ENCODE measurements at regions not wholly inside any gene's neighbourhood (a gene's known extent, or its start where the extent isn't known, plus 50 kb on each side); places are given as distances from the start of the nearest gene placed in this dataset.

- no peak overlapping the region for H3K27ac ChIP-seq (ENCODE audit: insufficient read depth, low read length, poor library complexity, severe bottlenecking)
- H3K27ac Mint-ChIP-seq, result no peak overlapping the region
- no peaks in the 10 kb centered on the region for H3K27me3 ChIP-seq (ENCODE audit: control insufficient read depth, insufficient read depth, low read length)
- no peak for ATAC-seq (ENCODE audit: low read depth in 2 of 2)
- peaks cover 0 to 3% (median 0%) of the 10 kb centered on the region in 7 donors for H3K9me3 Mint-ChIP-seq
- no peaks in the 10 kb centered on the region for H3K9me3 ChIP-seq (ENCODE audit: control insufficient read depth in 2 of 2, low read length in 2 of 2)
- H3K4me1 ChIP-seq (ENCODE audit: control insufficient read depth, insufficient read depth, low read length, poor library complexity, severe bottlenecking), result no peaks in the 10 kb centered on the region
- no peak for DNase-seq
- H3K4me3 ChIP-seq (ENCODE audit: low read depth, low read length), result no peak overlapping the region
- no peaks in the 10 kb centered on the region for H3K36me3 Mint-ChIP-seq
- H3K36me3 ChIP-seq (ENCODE audit: control insufficient read depth, insufficient read depth, low read length), result no peaks in the 10 kb centered on the region
- H3K27me3 Mint-ChIP-seq, result no peaks in the 10 kb centered on the region
- H3K4me3 Mint-ChIP-seq, result no peak overlapping the region
- H3K4me1 Mint-ChIP-seq, result no peaks in the 10 kb centered on the region
These were observed 311.3 kb downstream of the TGFB2 start for GRCh38 chr1:218656301-218657037.

- Mint-ChIP-seq H3K27ac (no peak overlapping the region), H3K9me3 (peaks cover 0 to 2% (median 0%) of the 10 kb centered on the region in 7 donors), H3K36me3 (no peaks in the 10 kb centered on the region), H3K4me3 (no peak overlapping the region), H3K27me3 (no peaks in the 10 kb centered on the region), H3K4me1 (no peaks in the 10 kb centered on the region)
- Histone ChIP-seq H3K27me3 (ENCODE audit: control insufficient read depth, insufficient read depth, low read length) (no peaks in the 10 kb centered on the region), H3K9me3 (ENCODE audit: control insufficient read depth in 2 of 2, low read length in 2 of 2) (no peaks in the 10 kb centered on the region), H3K4me3 (ENCODE audit: low read depth, low read length) (no peak overlapping the region), H3K27ac (ENCODE audit: insufficient read depth, low read length, poor library complexity, severe bottlenecking) (no peak overlapping the region), H3K4me1 (ENCODE audit: control insufficient read depth, insufficient read depth, low read length, poor library complexity, severe bottlenecking) (no peaks in the 10 kb centered on the region), H3K36me3 (ENCODE audit: control insufficient read depth, insufficient read depth, low read length) (no peaks in the 10 kb centered on the region)
- ATAC-seq (ENCODE audit: low read depth in 2 of 2) (no peak), DNase-seq (no peak)
These were observed 313.1 kb downstream of the TGFB2 start for GRCh38 chr1:218658269-218658668.

- Histone ChIP-seq H3K27ac (ENCODE audit: insufficient read depth, low read length, poor library complexity, severe bottlenecking) (no peak overlapping the region), H3K27me3 (ENCODE audit: control insufficient read depth, insufficient read depth, low read length) (no peaks in the 10 kb centered on the region), H3K9me3 (ENCODE audit: control insufficient read depth in 2 of 2, low read length in 2 of 2) (no peaks in the 10 kb centered on the region), H3K4me3 (ENCODE audit: low read depth, low read length) (no peak overlapping the region), H3K4me1 (ENCODE audit: control insufficient read depth, insufficient read depth, low read length, poor library complexity, severe bottlenecking) (no peaks in the 10 kb centered on the region), H3K36me3 (ENCODE audit: control insufficient read depth, insufficient read depth, low read length) (no peaks in the 10 kb centered on the region)
- Mint-ChIP-seq H3K27me3 (no peaks in the 10 kb centered on the region), H3K36me3 (no peaks in the 10 kb centered on the region), H3K4me3 (no peak overlapping the region), H3K9me3 (peaks cover 0 to 2% (median 0%) of the 10 kb centered on the region in 7 donors), H3K4me1 (no peaks in the 10 kb centered on the region), H3K27ac (no peak overlapping the region)
- DNase-seq, result no peak
- no peak for ATAC-seq (ENCODE audit: low read depth in 2 of 2)
These were observed 313.8 kb downstream of the TGFB2 start for GRCh38 chr1:218658899-218659298.

- ATAC-seq (ENCODE audit: low read depth in 2 of 2), result no peak
- no peak overlapping the region for H3K4me3 Mint-ChIP-seq
- H3K9me3 Mint-ChIP-seq, result peaks cover 0 to 5% (median 2%) of the 10 kb centered on the region in 7 donors
These were observed 315.0 kb downstream of the TGFB2 start for GRCh38 chr1:218659911-218660677.

GRCh38 chr1:218660678-218661053 lies 315.5 kb downstream of the TGFB2 start:
- H3K36me3 Mint-ChIP-seq, result no peaks in the 10 kb centered on the region
- ATAC-seq (ENCODE audit: low read depth in 2 of 2) (no peak), DNase-seq (no peak)
- H3K9me3 Mint-ChIP-seq, result peaks cover 0 to 5% (median 2%) of the 10 kb centered on the region in 7 donors
- no peak overlapping the region for H3K27ac ChIP-seq (ENCODE audit: insufficient read depth, low read length, poor library complexity, severe bottlenecking)
- no peak overlapping the region for H3K27ac Mint-ChIP-seq
- H3K27me3 ChIP-seq (ENCODE audit: control insufficient read depth, insufficient read depth, low read length), result no peaks in the 10 kb centered on the region
- no peaks in the 10 kb centered on the region for H3K9me3 ChIP-seq (ENCODE audit: control insufficient read depth in 2 of 2, low read length in 2 of 2)
- no peaks in the 10 kb centered on the region for H3K4me1 Mint-ChIP-seq
- no peak overlapping the region for H3K4me3 ChIP-seq (ENCODE audit: low read depth, low read length)
- H3K27me3 Mint-ChIP-seq, result no peaks in the 10 kb centered on the region
- no peaks in the 10 kb centered on the region for H3K4me1 ChIP-seq (ENCODE audit: control insufficient read depth, insufficient read depth, low read length, poor library complexity, severe bottlenecking)
- H3K4me3 Mint-ChIP-seq, result no peak overlapping the region
- H3K36me3 ChIP-seq (ENCODE audit: control insufficient read depth, insufficient read depth, low read length), result no peaks in the 10 kb centered on the region

More at GRCh38 chr1:218659911-218660677, 315.0 kb downstream of the TGFB2 start:
- H3K27ac Mint-ChIP-seq, result no peak overlapping the region
- Histone ChIP-seq H3K27me3 (ENCODE audit: control insufficient read depth, insufficient read depth, low read length) (no peaks in the 10 kb centered on the region), H3K9me3 (ENCODE audit: control insufficient read depth in 2 of 2, low read length in 2 of 2) (no peaks in the 10 kb centered on the region), H3K27ac (ENCODE audit: insufficient read depth, low read length, poor library complexity, severe bottlenecking) (no peak overlapping the region), H3K4me1 (ENCODE audit: control insufficient read depth, insufficient read depth, low read length, poor library complexity, severe bottlenecking) (no peaks in the 10 kb centered on the region), H3K36me3 (ENCODE audit: control insufficient read depth, insufficient read depth, low read length) (no peaks in the 10 kb centered on the region), H3K4me3 (ENCODE audit: low read depth, low read length) (no peak overlapping the region)
- DNase-seq, result no peak
- no peaks in the 10 kb centered on the region for H3K4me1 Mint-ChIP-seq
- no peaks in the 10 kb centered on the region for H3K27me3 Mint-ChIP-seq
- H3K36me3 Mint-ChIP-seq, result no peaks in the 10 kb centered on the region

GRCh38 chr1:218661411-218661810 lies 316.3 kb downstream of the TGFB2 start:
- Histone ChIP-seq H3K27me3 (ENCODE audit: control insufficient read depth, insufficient read depth, low read length) (no peaks in the 10 kb centered on the region), H3K9me3 (ENCODE audit: control insufficient read depth in 2 of 2, low read length in 2 of 2) (no peaks in the 10 kb centered on the region), H3K36me3 (ENCODE audit: control insufficient read depth, insufficient read depth, low read length) (no peaks in the 10 kb centered on the region), H3K4me1 (ENCODE audit: control insufficient read depth, insufficient read depth, low read length, poor library complexity, severe bottlenecking) (no peaks in the 10 kb centered on the region), H3K4me3 (ENCODE audit: low read depth, low read length) (no peak overlapping the region), H3K27ac (ENCODE audit: insufficient read depth, low read length, poor library complexity, severe bottlenecking) (no peak overlapping the region)
- DNase-seq (no peak), ATAC-seq (ENCODE audit: low read depth in 2 of 2) (no peak)
- Mint-ChIP-seq H3K27me3 (no peaks in the 10 kb centered on the region), H3K9me3 (peaks cover 0 to 5% (median 3%) of the 10 kb centered on the region in 7 donors), H3K4me3 (no peak overlapping the region), H3K36me3 (no peaks in the 10 kb centered on the region), H3K27ac (no peak overlapping the region), H3K4me1 (no peaks in the 10 kb centered on the region)

- H3K9me3 Mint-ChIP-seq, result peaks cover 0 to 5% (median 2%) of the 10 kb centered on the region in 7 donors
- no peaks in the 10 kb centered on the region for H3K36me3 Mint-ChIP-seq
- Histone ChIP-seq H3K9me3 (ENCODE audit: control insufficient read depth in 2 of 2, low read length in 2 of 2) (no peaks in the 10 kb centered on the region), H3K36me3 (ENCODE audit: control insufficient read depth, insufficient read depth, low read length) (no peaks in the 10 kb centered on the region), H3K27ac (ENCODE audit: insufficient read depth, low read length, poor library complexity, severe bottlenecking) (no peak overlapping the region), H3K27me3 (ENCODE audit: control insufficient read depth, insufficient read depth, low read length) (no peaks in the 10 kb centered on the region), H3K4me3 (ENCODE audit: low read depth, low read length) (no peak overlapping the region), H3K4me1 (ENCODE audit: control insufficient read depth, insufficient read depth, low read length, poor library complexity, severe bottlenecking) (no peaks in the 10 kb centered on the region)
- H3K4me1 Mint-ChIP-seq, result no peaks in the 10 kb centered on the region
- ATAC-seq (ENCODE audit: low read depth in 2 of 2) (no peak), DNase-seq (no peak)
- no peaks in the 10 kb centered on the region for H3K27me3 Mint-ChIP-seq
- H3K27ac Mint-ChIP-seq, result no peak overlapping the region
- no peak overlapping the region for H3K4me3 Mint-ChIP-seq
These were observed 319.4 kb downstream of the TGFB2 start for GRCh38 chr1:218664385-218665170.
